GM12864 (cell line): ENCODE measurements at regions not wholly inside any gene's neighbourhood (a gene's known extent, or its start where the extent isn't known, plus 50 kb on each side); places are given as distances from the start of the nearest gene placed in this dataset.

Source experiments
- DNase-seq: peaks from one replicate; pipeline ENCODE4 v3.0.0-alpha.2; 2011; ENCODE audit warnings: low read depth
- H3K4me3 ChIP-seq: 2 replicates; pipeline ENCODE4 v1.5.1; 2011; ENCODE audit warnings: mild to moderate bottlenecking, low read depth, low read length, control low read depth
- TF ChIP-seq, protein P1 (sequence below): IDR thresholded peaks from 2 replicates; pipeline ENCODE4 v1.5.1; 2011; ENCODE audit warnings: low read depth, mild to moderate bottlenecking, moderate library complexity, low read length, control low read depth, inconsistent platforms; ENCODE audit errors: missing control alignments

- H3K4me3 ChIP-seq = no peak overlapping the region
- TF ChIP-seq, protein P1, sequence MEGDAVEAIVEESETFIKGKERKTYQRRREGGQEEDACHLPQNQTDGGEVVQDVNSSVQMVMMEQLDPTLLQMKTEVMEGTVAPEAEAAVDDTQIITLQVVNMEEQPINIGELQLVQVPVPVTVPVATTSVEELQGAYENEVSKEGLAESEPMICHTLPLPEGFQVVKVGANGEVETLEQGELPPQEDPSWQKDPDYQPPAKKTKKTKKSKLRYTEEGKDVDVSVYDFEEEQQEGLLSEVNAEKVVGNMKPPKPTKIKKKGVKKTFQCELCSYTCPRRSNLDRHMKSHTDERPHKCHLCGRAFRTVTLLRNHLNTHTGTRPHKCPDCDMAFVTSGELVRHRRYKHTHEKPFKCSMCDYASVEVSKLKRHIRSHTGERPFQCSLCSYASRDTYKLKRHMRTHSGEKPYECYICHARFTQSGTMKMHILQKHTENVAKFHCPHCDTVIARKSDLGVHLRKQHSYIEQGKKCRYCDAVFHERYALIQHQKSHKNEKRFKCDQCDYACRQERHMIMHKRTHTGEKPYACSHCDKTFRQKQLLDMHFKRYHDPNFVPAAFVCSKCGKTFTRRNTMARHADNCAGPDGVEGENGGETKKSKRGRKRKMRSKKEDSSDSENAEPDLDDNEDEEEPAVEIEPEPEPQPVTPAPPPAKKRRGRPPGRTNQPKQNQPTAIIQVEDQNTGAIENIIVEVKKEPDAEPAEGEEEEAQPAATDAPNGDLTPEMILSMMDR = no peak
- no peak for DNase-seq
Measured at GRCh38 chr2:21420553-21421335, 297.0 kb downstream of the TDRD15 start.

DNA sequence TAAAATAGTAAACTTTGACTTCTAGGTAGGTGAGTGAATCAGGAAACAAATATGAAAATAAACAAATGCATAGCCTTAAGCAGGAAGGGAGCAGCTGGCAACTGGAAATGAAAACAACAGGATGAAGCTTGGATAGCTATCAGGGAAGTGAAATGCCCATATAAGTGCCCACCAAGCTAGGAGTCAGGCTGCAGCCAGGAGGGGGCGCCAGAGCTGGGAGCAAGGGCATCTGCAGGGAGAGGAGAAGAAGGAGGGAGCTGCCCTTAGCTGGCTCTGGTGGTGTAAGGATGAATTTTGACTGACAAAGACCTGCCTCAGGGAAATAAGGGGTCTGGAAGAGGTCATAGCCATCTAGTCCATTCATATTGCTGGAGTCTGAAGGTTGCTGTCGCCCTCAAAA lies 298.3 kb downstream of the TDRD15 start:
- H3K4me3 ChIP-seq = no peak overlapping the region
- TF ChIP-seq, protein P1 = peak; percentile 81
- no peak for DNase-seq

DNA sequence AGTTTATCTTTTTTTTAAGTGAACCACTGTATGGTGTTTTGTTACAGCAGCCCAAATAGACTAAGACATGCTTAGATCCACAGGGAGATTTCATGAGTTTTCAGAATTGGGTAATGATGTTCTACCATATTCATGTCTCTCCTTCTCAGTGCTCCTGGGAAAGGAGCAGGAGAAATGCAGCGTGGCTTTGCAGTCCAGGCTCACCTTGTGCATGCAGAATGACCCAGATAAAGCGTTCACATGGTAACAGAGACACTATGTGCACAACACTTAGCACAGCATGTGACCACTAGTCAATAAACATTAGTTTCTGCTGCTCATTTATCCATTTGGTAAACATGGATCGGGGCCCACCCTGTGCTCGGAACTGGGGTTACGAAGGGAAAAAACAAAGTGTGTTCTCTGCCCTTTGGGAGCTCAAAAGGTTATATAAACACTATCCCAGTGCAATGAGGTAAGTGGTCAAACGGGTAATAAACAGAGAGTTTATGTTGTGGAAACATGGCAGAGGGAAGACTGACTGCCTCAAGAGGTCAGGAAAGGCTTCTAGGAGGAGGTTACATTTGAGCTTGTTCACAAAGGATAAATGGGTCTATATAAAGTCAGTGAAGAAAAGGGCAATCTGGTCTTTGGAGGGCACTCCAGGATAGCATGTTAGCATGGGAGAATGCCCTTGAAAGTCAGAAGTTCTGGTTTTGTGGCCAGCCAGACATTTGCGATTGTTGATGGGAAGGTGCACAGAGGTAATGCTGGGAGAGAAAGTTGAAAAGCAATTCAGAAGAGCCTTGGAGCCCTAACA lies 299.2 kb downstream of the TDRD15 start:
- no peak overlapping the region for H3K4me3 ChIP-seq
- TF ChIP-seq, protein P1 = no peak
- DNase-seq = no peak

- no peak for DNase-seq
- no peak overlapping the region for H3K4me3 ChIP-seq
- TF ChIP-seq, protein P1 = no peak
Measured at GRCh38 chr2:21423854-21424253, 300.1 kb downstream of the TDRD15 start.

- no peak overlapping the region for H3K4me3 ChIP-seq
- TF ChIP-seq, protein P1 = no peak
- no peak for DNase-seq
Measured at GRCh38 chr2:21424375-21424774, 300.6 kb downstream of the TDRD15 start.

DNA sequence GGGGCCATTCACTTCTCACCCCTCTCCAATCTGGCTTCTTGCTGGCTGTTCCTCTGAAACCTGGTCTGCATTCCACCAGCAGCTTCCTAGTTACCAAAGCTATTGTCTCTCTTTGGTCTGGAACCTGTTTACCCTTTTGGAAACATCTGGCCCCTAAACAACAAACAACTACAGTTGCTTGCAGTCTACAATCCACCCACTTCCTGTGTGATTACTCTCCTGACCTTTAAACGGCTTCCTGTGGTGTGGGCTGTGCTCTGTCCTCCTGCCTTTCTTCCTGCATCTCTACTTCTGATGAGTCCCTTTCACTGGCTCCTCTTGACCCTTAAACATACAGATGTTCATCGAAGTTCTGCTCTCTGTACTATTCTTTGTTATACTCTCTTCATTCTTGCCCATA lies 303.8 kb downstream of the TDRD15 start:
- no peak for DNase-seq
- TF ChIP-seq, protein P1 = no peak
- no peak overlapping the region for H3K4me3 ChIP-seq
